ENCODE measurements at regions not wholly inside any gene's neighbourhood (a gene's known extent, or its start where the extent isn't known, plus 50 kb on each side); places are given as distances from the start of the nearest gene placed in this dataset.

GRCh38 chr10:9452056-9452455 is 1397.6 kb downstream of the GATA3 start:
- no peak for TF ChIP-seq CTCF (IDR thresholded peaks at IDR 0.05; ENCODE audit: low read depth, low read length, missing input control)
- TF ChIP-seq, protein P1, sequence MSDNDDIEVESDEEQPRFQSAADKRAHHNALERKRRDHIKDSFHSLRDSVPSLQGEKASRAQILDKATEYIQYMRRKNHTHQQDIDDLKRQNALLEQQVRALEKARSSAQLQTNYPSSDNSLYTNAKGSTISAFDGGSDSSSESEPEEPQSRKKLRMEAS (IDR thresholded peaks at IDR 0.05), result no peak
- no peak for TF ChIP-seq GABPA (IDR thresholded peaks at IDR 0.05 in 1 of 2, conservative IDR thresholded peaks at IDR 0.05 in 1 of 2)
- TF ChIP-seq REST (IDR thresholded peaks at IDR 0.05), result no peak
